DOHH2 (cell line): ENCODE measurements at regions not wholly inside any gene's neighbourhood (a gene's known extent, or its start where the extent isn't known, plus 50 kb on each side); places are given as distances from the start of the nearest gene placed in this dataset.
"Not testable (repeated sequence)": the region's sequence is repeated elsewhere in the genome, so short reads cannot be mapped to it uniquely, and the experiment has no call there.

Experiments
- EZH2phosphoT487 ChIP-seq: fragments of 200-600 bp; sonication (generic); IDR thresholded peaks from 2 replicates; pipeline ENCODE4 v1.6.1; 2017; ENCODE audit warnings: borderline replicate concordance, mild to moderate bottlenecking, antibody characterized with exemption, low read length, moderate library complexity, mixed read lengths
- TF ChIP-seq, protein P1 (sequence below): fragments of 200-600 bp; sonication (generic); IDR thresholded peaks from one replicate; pipeline ENCODE4 v1.5.1; 2014; ENCODE audit warnings: antibody characterized with exemption, mild to moderate bottlenecking, low read depth, low read length; ENCODE audit not compliant: poor library complexity, severe bottlenecking

DNA sequence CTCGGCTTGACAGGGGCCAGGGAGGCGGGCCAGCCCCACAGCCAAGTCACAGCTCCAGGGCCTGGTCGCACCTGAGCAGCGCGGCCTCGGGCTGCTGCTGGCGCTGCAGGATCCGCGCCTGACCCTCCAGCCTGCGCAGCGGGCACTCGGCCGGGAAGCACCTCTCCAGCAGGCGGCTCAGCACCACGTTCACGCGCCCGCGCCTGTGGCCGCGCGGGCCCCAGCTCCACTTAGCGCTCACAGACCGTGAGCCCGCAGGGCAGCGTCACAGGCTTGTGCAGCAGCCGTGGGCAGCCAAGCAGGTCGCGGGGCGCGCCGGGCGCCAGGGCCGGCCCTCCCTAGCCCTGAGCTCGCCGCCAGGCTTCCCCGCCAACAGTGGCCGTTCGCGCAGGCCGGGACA lies 95.8 kb downstream of the POTEB3 start:
- TF ChIP-seq, protein P1, sequence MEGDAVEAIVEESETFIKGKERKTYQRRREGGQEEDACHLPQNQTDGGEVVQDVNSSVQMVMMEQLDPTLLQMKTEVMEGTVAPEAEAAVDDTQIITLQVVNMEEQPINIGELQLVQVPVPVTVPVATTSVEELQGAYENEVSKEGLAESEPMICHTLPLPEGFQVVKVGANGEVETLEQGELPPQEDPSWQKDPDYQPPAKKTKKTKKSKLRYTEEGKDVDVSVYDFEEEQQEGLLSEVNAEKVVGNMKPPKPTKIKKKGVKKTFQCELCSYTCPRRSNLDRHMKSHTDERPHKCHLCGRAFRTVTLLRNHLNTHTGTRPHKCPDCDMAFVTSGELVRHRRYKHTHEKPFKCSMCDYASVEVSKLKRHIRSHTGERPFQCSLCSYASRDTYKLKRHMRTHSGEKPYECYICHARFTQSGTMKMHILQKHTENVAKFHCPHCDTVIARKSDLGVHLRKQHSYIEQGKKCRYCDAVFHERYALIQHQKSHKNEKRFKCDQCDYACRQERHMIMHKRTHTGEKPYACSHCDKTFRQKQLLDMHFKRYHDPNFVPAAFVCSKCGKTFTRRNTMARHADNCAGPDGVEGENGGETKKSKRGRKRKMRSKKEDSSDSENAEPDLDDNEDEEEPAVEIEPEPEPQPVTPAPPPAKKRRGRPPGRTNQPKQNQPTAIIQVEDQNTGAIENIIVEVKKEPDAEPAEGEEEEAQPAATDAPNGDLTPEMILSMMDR, result not testable (repeated sequence)
- not testable (repeated sequence) for TF ChIP-seq EZH2phosphoT487
